GM19324 (cell line): ENCODE measurements at regions not wholly inside any gene's neighbourhood (a gene's known extent, or its start where the extent isn't known, plus 50 kb on each side); places are given as distances from the start of the nearest gene placed in this dataset.
"Not testable (repeated sequence)": the region's sequence is repeated elsewhere in the genome, so short reads cannot be mapped to it uniquely, and the experiment has no call there.

ENCODE experiments used
- ATAC-seq: cut with Tn5 transposase; IDR thresholded peaks from one replicate; pipeline ENCODE4 v1.9.1; 2021; ENCODE audit warnings: mild to moderate bottlenecking, moderate library complexity; ENCODE audit not compliant: unreplicated experiment, low FRiP score

DNA sequence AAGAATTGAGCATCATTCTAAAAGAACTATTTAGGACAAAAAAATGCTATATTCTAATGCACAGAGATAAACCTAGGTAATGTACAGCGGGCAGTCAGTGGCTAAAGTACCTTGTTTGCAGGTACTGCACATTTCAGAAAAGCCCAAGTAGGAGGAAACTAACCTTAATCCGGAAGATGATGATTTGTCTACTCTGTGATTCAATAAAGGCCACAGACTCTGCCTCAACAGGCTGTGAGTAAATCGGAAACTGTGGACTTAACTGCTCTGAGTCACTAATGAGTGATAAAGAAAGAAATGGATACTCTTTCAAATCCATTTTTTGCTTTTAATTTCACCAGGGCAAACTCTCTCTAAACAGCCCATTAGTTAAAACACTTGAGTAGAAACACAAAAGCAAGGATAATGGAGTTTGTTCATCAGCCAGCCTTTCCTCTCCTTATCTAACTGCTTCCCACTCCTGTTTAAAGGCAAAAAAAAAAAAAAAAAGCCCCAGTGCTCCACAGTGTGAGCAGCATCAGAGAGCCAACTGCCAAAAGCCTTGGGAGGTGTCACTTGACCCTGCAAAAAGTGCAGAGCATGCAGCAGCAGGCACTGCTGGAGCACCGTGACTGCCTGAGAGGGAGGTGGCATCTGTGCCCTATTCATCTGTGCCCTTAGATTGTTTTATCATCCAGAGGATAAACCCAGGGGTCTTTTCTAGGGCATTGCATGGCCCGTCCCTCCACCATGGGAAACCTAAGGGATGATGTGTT is 187.7 kb downstream of the SATB1 start:
- ATAC-seq = no peak

DNA sequence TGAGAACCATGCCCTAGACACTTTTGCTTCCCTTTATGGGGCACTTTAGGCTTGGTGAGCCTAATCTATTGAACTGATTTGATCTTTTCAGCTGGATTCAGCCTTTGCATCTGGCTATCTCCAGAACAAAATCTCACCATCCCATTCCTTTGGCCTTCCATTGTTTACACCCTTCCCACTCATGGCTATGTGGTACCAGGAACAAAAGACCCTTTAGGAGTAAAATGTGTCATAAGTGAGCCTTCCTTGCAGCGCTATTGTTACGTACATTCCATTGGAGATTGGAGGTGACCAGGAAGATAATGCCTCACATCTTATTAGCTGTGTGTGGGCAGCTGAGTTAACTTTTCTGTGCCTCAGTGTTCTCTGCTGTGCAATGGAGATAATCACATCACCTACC is 188.4 kb downstream of the SATB1 start:
- no peak for ATAC-seq

DNA sequence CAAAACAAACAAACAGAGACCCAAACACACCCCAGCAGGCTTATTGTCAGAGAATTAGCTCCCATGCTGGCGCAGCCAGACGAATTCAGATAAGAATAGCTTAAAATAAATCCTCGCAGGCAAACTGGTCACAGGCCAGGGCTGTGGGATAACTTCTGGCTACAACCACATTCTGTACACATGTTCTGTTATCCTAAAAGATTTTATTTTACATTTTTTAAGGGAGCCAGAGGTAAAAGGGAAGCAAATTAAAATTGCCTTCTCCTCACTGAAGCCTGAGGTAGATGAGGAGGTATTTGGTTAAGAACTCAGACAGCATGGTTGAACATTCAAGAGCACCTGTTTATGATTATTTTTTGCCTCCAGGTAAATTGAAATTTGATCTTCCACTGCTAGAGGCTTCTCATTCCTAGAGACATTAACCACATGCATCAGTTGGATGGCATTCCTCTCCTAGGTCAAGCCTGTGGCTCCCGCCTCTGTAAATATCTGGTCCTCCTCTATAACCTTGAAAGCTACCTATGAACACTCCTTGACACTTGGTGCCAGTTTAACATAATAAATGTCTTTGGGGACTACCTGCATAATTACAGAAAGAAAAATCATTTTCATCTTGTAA is 190.3 kb downstream of the SATB1 start:
- ATAC-seq = no peak

DNA sequence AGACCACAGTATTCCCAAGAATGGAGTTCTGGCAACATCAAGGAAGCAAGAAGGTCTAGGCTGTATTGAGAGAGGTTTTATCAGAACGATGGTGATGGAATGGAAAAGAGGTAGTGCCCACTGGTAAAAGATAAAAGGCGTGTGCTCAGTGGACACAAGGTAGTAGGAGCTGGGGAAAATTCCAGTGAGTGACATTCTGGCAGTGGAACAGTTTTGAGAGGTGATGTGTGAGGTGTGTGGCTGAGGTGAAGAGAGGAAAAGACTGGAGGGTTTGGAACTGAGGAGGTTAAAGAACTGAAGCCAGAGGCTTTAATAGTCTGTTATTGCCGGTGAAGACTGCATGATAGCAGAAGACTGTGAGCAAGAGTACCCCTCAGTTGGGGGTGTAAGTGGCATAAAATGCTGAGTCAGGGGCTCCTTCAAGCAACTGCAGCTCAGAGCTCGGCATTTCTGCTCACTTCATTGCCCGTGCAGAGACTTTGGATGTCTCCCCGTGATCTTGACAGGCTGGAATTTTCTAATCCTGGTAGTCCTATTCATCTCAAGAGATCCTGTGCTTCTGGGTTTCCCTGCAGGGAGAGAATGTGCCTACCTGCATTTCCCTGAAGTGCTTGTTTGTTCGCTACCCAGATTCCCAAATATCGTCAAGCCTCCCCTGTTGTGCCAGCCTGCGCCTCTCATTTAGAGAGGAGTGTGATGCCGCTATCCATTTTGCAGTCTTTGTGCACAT is 191.0 kb downstream of the SATB1 start:
- no peak for ATAC-seq

DNA sequence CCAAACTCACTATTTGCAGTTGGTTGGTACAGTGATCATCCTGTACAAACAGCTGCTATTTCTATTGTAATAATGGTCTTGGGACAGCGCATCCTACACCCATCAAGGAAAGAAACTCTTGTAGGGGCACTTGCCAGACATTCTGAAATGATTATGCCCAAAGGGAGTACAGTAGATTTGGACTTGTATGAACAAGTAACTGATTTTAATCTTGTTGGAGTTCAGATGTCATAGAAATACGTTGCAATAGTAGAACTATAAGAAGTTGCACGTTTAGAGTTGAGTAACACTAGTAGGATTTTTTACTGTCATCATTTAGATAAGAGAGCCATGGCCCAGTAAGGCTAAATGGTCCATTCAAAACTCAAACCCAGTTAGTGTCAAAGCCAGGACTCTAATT is 192.8 kb downstream of the SATB1 start:
- no peak for ATAC-seq

DNA sequence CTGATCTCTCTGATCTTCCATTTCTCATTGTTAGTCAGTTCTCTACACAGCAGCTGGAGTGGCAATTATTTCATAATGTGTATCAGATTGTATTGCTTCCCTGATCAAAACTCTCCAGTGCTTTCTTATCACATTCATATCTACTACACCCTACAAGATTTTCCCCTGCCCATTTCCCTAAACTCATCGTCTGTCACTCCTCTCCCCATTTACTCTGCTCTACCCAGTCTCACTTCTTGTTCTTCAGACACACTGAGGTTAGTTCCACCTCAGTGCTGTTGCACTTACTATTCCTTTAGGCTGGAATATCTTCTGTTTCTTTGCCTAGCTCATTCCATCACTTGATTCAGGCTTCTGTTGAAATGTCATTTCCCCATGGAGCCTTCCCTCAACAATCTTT is 197.1 kb downstream of the SATB1 start:
- ATAC-seq = no peak

DNA sequence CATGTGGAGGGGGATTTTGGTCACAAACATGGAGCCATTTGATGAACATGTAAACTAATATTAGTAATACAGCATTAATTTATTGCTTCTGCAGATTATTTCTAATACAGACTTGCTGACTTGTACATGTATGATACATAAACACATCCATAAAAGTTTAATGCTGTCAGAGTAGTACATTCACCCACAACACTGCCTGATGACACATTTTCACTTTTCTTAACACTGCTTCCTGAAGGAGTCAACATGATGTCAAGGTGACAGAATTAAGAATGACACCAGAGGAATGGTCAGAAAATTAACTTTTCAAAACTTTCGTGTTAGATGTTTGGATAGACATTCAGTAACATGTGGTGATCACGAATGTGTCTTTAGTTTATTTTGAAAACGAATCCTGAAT is 199.4 kb downstream of the SATB1 start:
- ATAC-seq = no peak

DNA sequence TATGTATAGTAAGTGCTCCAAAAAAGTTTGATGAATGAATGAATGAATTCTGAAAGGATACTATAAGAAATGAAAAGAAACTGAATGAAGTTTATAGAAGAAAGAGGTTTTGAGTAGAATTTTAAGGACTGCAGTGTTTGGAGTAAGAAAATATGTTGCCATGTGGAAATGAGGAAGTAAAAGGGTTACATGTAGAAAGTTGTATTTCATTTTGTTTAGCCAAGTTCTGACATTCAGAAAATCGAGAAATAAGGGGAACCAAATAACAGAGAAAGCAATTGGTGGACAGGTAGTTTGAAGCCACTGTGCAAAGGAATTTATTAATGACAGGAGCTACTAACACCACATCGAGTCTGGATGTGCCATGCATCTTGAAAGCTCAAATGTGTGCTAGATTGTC is 200.7 kb downstream of the SATB1 start:
- ATAC-seq = no peak

DNA sequence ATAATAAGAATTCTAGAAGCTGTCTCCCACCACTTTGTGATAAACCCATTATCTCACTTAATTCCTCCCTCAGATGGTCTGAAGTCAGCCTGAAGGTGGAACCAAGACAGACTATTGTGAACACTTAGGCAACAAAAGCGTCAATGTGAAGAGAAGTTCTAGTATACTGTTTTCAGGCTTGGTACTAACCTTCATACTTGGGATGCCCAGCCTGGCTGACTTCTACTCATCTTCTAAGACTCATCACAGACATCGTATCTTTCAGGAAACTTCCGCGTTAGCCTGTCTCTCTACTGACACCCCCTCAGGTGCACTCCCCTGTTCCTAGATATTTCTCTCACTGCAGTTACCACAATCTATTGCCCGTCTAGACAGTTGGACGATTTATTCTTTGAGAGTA is 201.2 kb downstream of the SATB1 start:
- ATAC-seq = peak; percentile 36

DNA sequence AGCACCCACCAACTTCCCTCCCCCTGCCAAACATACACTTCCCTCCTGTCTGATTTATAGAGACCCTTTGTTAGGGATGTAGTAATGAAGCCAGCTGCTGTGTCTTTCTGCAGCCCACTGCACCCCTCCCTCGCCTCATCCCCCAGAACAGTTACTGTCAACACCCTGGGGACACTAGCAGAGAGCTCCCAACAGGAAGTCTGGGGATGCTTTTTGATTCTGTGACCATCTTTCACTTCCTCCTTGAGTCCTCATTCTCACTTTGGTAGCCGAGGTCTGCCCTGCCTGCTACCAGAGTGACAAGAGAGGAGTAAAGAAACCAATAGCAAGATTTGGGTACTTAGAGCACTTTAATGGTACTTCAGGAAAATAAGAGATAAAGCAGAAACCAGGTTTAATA is 201.6 kb downstream of the SATB1 start:
- peak; percentile 99 for ATAC-seq

DNA sequence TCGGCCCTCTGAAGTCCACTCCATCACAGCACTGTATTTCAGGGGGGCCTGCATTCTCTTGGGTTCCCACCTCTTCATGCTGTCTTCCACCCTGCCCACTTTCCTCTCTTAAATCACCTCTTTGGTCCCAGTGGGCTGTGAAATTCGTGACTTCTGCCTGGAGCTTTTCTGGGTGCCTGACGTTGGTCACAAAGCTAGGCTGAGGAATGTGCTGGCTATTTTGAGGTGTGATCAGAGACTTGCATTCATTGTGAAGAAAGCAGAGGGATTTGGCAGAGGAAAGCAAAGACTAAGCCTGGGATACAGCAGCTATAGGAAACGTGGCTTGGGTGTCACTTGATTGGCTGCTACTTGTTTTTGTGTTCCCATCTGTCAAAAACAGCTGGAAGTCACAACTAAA is 202.5 kb downstream of the SATB1 start:
- ATAC-seq = no peak

DNA sequence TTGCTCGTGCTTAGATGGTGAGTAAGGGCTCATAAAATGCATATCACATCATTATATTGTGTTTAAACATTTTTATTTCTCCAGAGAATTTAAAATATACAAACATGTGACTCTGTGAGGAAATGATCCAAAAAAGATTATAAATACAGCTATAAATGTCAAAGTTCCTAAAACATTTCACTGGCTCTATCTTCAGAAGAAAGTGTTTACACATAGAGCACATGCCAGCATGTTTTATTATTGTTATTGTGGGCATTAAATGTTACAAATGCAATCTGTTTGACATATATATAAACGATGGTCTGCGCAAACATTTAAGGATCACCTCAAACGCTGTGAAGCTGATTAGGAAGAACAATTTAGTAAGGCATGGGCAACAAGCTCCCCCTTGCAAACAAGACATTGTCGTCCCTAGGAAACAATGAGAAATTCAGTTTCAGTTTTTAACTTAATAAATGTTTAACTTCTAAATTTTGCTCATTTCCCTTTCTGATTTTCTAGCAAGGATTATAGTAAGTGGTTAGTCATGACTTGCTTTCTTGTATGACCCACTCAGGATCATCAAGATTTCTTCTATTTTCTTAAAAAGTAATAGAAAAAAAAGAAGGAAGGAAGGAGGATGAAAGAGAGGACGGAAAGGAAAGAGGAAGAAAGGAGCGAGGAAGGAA is 207.5 kb downstream of the SATB1 start:
- no peak for ATAC-seq

DNA sequence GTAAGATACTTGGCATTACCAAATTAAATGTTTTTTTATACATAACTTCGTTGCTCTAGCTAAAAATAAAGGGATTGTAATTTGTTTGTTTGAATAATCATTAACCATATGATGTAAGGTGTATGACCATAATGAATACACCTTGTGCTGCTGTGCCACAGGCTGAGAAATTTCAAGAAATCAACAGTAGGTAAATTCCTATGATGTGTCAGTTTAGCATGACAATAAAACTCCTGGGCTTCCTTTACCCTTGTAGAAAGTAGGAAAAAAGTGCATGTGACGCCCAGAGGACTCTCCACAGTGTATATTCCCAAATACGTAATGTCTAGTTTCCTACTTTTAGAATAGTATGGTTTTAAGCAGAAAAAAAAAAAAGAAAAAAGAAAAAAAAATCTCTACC is 208.1 kb downstream of the SATB1 start:
- ATAC-seq = no peak

DNA sequence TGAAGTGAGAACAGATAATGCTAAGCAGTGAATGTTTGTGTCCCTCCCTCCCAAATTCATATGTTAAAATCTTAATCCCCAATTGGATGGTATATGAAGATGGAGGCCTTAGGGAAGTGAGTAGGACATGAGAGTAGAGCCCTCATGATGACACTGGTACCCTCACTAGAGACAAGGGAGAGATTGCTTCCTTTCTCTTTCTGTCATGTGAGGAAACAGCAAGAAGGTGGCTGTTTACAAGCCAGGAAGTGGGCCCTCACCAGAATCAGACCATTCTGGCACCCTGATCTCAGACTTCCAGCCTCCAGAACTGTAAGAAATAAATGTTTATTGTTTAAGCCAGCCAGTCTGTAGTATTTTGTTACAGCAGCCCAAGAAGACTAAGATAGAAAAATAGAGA is 209.5 kb downstream of the SATB1 start:
- ATAC-seq = no peak

DNA sequence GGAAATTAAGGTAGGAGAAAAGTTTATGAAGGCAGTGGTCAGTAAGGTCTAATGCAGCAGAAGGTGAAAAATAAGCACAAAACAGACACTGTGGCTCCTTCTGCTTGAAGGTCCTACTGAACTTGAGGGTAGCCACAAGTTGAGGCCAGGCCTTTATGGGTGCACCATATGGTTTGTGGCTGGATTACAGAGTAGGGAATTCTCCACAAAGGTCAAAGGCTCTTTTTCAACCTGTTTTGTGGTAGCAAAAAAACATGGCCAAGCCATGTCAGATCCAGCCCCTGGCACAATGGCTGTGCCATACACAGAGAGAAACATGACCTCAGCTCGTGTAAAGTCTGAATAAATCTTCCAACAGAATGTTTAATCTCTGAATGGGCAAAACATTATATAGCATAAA is 214.0 kb downstream of the SATB1 start:
- ATAC-seq = no peak

DNA sequence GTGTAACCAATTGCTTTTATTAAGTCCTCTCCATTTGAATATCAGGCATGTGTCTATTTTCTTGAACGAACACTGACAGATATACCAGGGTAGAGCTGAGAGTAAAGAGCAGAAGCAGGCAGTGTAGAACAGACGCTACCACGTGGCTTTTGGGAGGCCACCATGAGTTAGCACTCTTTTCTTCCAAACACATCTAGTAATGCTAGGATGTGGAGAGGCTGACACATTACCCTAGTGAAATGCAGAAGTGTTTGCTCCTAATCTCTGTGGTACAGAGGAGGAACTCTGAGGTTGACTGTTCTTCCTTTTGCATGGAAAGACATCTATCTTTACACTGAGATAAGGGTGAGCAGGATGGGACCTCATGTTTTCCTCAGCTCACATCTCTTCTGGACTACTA is 216.3 kb downstream of the SATB1 start:
- no peak for ATAC-seq

DNA sequence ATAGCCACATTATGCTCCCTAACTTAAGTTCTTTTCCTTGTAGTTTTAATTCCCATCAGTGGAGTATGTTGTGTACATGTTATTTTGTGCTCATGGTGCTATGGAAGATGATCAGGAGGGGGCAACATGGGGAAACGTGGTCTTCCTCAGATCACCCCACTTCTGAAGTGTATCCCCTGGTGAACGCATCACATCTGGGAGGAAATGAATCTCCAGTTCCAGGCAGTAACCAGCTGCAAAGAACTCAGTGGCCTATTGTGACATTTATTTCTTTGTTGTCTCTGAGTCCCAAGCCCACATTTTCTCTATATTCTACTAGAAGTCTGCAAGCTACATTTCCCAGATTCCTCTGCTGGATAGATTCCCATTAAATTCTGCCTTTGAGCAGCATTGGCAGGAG is 217.0 kb downstream of the SATB1 start:
- ATAC-seq = no peak

DNA sequence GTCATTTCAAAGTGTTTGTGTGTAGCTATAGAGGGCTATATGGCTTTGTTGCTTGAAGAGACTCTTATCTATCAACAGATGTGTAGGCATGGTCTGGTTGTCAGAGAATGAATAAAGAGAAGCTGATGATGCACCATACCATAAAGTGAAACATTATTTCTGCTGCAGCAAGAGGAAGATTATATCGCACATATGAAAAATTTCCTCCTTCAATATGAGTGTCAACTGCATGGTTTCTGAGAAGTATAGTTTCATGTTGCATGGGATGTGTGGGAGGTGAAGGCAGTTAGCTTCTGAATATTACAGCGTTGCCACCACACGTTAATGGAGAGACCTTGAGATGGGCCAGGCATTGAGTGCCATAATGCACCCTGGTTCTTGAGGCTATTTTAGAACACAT is 217.9 kb downstream of the SATB1 start:
- no peak for ATAC-seq

DNA sequence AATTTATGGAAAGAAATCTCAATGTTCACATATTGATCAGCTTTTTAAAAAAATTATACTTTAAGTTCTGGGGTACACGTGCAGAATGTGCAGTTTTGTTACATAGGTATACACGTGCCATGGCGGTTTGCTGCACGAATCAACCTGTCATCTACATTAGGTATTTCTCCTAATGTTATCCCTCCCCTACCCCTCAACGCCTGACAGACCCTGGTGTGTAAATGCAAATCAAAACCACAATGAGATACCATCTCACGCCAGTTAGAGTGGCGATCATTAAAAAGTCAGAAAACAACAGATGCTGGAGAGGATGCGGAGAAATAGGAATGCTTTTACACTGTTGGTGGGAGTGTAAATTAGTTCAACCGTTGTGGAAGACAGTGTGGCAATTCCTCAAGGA is 219.4 kb downstream of the SATB1 start:
- ATAC-seq = not testable (repeated sequence)

DNA sequence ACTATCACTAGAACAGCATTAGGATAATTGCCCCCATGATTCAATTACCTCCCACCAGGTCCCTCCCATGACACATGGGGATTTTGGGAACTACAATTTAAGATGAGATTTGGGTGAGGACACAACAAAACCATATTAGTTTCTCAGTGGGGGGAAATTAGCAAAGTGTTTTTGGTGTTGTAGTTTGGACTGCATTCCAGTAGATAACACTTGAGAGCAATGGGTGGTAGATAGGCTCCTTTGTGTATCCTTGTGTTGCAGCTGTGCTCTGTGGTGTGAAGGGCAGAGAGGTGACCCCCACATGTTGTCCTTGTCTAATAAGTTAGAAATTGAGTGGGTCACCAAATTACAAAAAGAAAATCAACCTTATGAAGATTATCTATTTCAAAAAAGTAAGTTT is 223.8 kb downstream of the SATB1 start:
- no peak for ATAC-seq

DNA sequence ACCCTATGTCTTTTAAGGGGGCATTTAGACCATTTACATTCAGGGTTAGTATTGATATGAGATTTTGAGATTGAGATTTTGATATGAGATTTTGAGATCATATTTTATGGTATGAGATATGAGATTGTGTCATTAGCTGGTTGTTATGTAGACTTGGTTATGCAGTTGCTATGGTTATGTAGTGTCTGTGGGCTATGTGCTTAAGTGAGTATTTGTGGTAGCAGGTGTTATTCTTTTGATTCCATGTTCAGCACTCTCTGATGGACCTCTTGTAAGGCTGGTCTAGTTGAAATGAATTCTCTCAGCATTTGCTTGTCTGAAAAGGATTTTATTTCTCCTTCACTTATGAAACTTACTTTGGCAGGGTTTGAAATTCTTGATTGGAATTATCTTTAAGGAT is 225.4 kb downstream of the SATB1 start:
- ATAC-seq = no peak
